RWPE1 (cell line): ENCODE measurements at regions not wholly inside any gene's neighbourhood (a gene's known extent, or its start where the extent isn't known, plus 50 kb on each side); places are given as distances from the start of the nearest gene placed in this dataset.

ENCODE experiments used
- CTCF ChIA-PET: fragments of 350-600 bp; sonication (Branson Sonifier 250); formaldehyde crosslinking; extraction: SDS; loops from one replicate; lab custom pipeline; 2021; lab: Yijun Ruan, JAX
- POLR2A ChIA-PET: fragments of 400-600 bp; formaldehyde crosslinking; extraction: SDS; loops from one replicate; lab custom pipeline; 2020; ENCODE audit warnings: antibody characterized with exemption; ENCODE audit not compliant: low non-redundant PET; lab: Yijun Ruan, JAX
- DNase-seq: peaks from one replicate; pipeline ENCODE4 v3.0.0; 2012; ENCODE audit warnings: low spot score
- H3K27ac ChIP-seq: fragments of 450-650 bp; 2 replicates; pipeline ENCODE4 v1.5.1; 2017
- TF ChIP-seq, protein P1 (sequence below): fragments of 450-650 bp; conservative IDR thresholded peaks from 2 replicates; pipeline ENCODE4 v1.5.1; 2017; ENCODE audit warnings: low read depth, mild to moderate bottlenecking

GRCh38 chr9:99750526-99750925 lies 71.2 kb upstream of the NR4A3 start:
- POLR2A ChIA-PET: no interaction called here
- TF ChIP-seq, protein P1, sequence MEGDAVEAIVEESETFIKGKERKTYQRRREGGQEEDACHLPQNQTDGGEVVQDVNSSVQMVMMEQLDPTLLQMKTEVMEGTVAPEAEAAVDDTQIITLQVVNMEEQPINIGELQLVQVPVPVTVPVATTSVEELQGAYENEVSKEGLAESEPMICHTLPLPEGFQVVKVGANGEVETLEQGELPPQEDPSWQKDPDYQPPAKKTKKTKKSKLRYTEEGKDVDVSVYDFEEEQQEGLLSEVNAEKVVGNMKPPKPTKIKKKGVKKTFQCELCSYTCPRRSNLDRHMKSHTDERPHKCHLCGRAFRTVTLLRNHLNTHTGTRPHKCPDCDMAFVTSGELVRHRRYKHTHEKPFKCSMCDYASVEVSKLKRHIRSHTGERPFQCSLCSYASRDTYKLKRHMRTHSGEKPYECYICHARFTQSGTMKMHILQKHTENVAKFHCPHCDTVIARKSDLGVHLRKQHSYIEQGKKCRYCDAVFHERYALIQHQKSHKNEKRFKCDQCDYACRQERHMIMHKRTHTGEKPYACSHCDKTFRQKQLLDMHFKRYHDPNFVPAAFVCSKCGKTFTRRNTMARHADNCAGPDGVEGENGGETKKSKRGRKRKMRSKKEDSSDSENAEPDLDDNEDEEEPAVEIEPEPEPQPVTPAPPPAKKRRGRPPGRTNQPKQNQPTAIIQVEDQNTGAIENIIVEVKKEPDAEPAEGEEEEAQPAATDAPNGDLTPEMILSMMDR: no peak
- CTCF ChIA-PET: interaction anchor here (0.6 kb wide), 1 partner anchor 198 kb away, joined by 3 read pairs; no protein-coding TSS in a partner anchor
- no peak for DNase-seq
- H3K27ac ChIP-seq: no peak overlapping the region

- ChIA-PET POLR2A (no interaction called here), CTCF (interaction anchor here (0.6 kb wide), 1 partner anchor 927 kb away, joined by 3 read pairs; no protein-coding TSS in a partner anchor)
- H3K27ac ChIP-seq: no peak overlapping the region
- TF ChIP-seq, protein P1: no peak
- DNase-seq: peak; percentile 74
These were observed 69.1 kb upstream of the NR4A3 start for GRCh38 chr9:99752417-99753109.

DNA sequence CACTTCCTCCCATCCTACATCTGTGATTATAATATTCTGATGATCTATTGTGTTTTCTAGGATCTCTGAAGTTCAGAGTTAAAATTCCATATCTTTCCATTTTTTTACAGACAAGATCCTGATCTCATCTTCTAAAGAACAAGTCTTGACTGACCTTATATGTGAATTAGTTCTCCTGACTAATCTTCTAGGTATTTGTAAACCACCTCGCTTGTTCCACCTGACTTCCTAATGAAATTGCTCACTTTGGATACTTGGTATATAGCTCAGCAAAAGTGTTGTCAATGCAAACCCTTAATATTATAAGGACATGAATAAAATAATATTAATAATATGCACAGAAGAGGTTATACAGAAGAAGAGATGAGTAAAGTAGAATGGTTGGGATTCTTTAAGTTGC lies 68.2 kb upstream of the NR4A3 start:
- ChIA-PET POLR2A (no interaction called here), CTCF (interaction anchor here (0.7 kb wide), 1 partner anchor 66 kb away, joined by 3 read pairs; no protein-coding TSS in a partner anchor)
- no peak overlapping the region for H3K27ac ChIP-seq
- TF ChIP-seq, protein P1: no peak
- DNase-seq: peak; percentile 78

DNA sequence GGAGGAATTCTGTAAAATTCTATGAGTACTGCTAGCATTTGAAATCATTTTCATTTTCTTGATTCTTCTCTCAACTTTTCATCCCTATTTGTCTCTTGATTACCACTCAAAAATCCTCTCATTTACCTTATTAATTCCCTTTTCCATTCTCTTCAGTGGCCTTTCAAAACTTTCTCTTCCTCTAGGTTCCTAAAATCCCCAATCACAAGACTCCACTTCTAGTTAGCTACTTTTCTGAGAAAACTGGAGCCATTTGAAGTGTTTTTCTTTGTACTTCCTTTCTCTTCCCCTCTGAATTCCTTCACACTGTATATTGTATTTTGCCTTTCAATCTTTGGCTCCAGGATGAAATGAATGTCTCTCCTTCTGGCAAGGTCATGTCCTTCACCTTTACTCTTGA lies 61.3 kb upstream of the NR4A3 start:
- DNase-seq: no peak
- POLR2A ChIA-PET: no interaction called here
- H3K27ac ChIP-seq: no peak overlapping the region
- CTCF ChIA-PET: no interaction called here
- TF ChIP-seq, protein P1: no peak

- H3K27ac ChIP-seq: no peak overlapping the region
- no peak for DNase-seq
- CTCF ChIA-PET: no interaction called here
- TF ChIP-seq, protein P1: no peak
- POLR2A ChIA-PET: no interaction called here
These were observed 59.2 kb upstream of the NR4A3 start for GRCh38 chr9:99762470-99762869.
